Osteocyte (in vitro differentiated cells): ENCODE measurements at regions not wholly inside any gene's neighbourhood (a gene's known extent, or its start where the extent isn't known, plus 50 kb on each side); places are given as distances from the start of the nearest gene placed in this dataset.

Experiments
- DNase-seq: peaks from one replicate; pipeline ENCODE4 v3.0.0; 2021; ENCODE audit warnings: mixed read lengths; ENCODE audit not compliant: unreplicated experiment; ENCODE audit errors: extremely low spot score
- H3K27ac Mint-ChIP-seq: one replicate; pipeline ENCODE4 v1.8.0; 2021; ENCODE audit warnings: mild to moderate bottlenecking, mixed read lengths; ENCODE audit not compliant: unreplicated experiment
- H3K27me3 Mint-ChIP-seq: one replicate; pipeline ENCODE4 v1.8.0; 2021; ENCODE audit warnings: mixed read lengths; ENCODE audit not compliant: unreplicated experiment
- H3K36me3 Mint-ChIP-seq: one replicate; pipeline ENCODE4 v1.8.0; 2021; ENCODE audit warnings: mixed read lengths; ENCODE audit not compliant: unreplicated experiment
- H3K4me1 Mint-ChIP-seq: one replicate; pipeline ENCODE4 v1.8.0; 2021; ENCODE audit warnings: mixed read lengths; ENCODE audit not compliant: unreplicated experiment
- H3K4me3 Mint-ChIP-seq: one replicate; pipeline ENCODE4 v1.8.0; 2021; ENCODE audit warnings: mild to moderate bottlenecking, moderate library complexity, mixed read lengths; ENCODE audit not compliant: unreplicated experiment
- H3K9me3 Mint-ChIP-seq: one replicate; pipeline ENCODE4 v1.8.0; 2021; ENCODE audit warnings: mixed read lengths; ENCODE audit not compliant: unreplicated experiment
- CTCF ChIP-seq: fragments of 200-600 bp; sonication (generic); IDR thresholded peaks from 2 replicates; pipeline ENCODE4 v1.5.0; 2021; ENCODE audit warnings: antibody characterized with exemption, mild to moderate bottlenecking, moderate library complexity

GRCh38 chr10:111758593-111758992 is 425.0 kb downstream of the GPAM start:
- TF ChIP-seq CTCF = no peak
- Mint-ChIP-seq H3K4me3 (no peak overlapping the region), H3K27me3 (no peaks in the 10 kb centered on the region), H3K27ac (no peak overlapping the region), H3K36me3 (no peaks in the 10 kb centered on the region), H3K4me1 (no peaks in the 10 kb centered on the region), H3K9me3 (peaks cover 13% of the 10 kb centered on the region)
- no peak for DNase-seq

GRCh38 chr10:111762114-111762513 is 421.5 kb downstream of the GPAM start:
- H3K4me1 Mint-ChIP-seq = no peaks in the 10 kb centered on the region
- no peak for DNase-seq
- TF ChIP-seq CTCF = no peak
- H3K27me3 Mint-ChIP-seq = no peaks in the 10 kb centered on the region
- H3K36me3 Mint-ChIP-seq = no peaks in the 10 kb centered on the region
- peaks cover 6% of the 10 kb centered on the region for H3K9me3 Mint-ChIP-seq
- H3K27ac Mint-ChIP-seq = no peak overlapping the region
- no peak overlapping the region for H3K4me3 Mint-ChIP-seq

- no peak for DNase-seq
- no peaks in the 10 kb centered on the region for H3K27me3 Mint-ChIP-seq
- H3K27ac Mint-ChIP-seq = no peak overlapping the region
- no peak for TF ChIP-seq CTCF
- H3K36me3 Mint-ChIP-seq = no peaks in the 10 kb centered on the region
- no peak overlapping the region for H3K4me3 Mint-ChIP-seq
- H3K9me3 Mint-ChIP-seq = peaks cover 8% of the 10 kb centered on the region
- no peaks in the 10 kb centered on the region for H3K4me1 Mint-ChIP-seq
These were observed 418.3 kb downstream of the GPAM start for GRCh38 chr10:111765216-111765615.

- no peak for DNase-seq
- no peaks in the 10 kb centered on the region for H3K36me3 Mint-ChIP-seq
- no peaks in the 10 kb centered on the region for H3K27me3 Mint-ChIP-seq
- peaks cover 8% of the 10 kb centered on the region for H3K9me3 Mint-ChIP-seq
- no peak for TF ChIP-seq CTCF
- H3K27ac Mint-ChIP-seq = no peak overlapping the region
- no peaks in the 10 kb centered on the region for H3K4me1 Mint-ChIP-seq
- H3K4me3 Mint-ChIP-seq = no peak overlapping the region
These were observed 417.1 kb downstream of the GPAM start for GRCh38 chr10:111766464-111766863.

GRCh38 chr10:111767661-111768060 is 415.9 kb downstream of the GPAM start:
- Mint-ChIP-seq H3K36me3 (no peaks in the 10 kb centered on the region), H3K27ac (no peak overlapping the region), H3K27me3 (no peaks in the 10 kb centered on the region), H3K9me3 (peaks cover 8% of the 10 kb centered on the region), H3K4me1 (no peaks in the 10 kb centered on the region), H3K4me3 (no peak overlapping the region)
- TF ChIP-seq CTCF = no peak
- no peak for DNase-seq
